ENCODE measurements at regions not wholly inside any gene's neighbourhood (a gene's known extent, or its start where the extent isn't known, plus 50 kb on each side); places are given as distances from the start of the nearest gene placed in this dataset.
"Not testable (repeated sequence)": the region's sequence is repeated elsewhere in the genome, so short reads cannot be mapped to it uniquely, and the experiment has no call there.

GRCh38 chr2:57229706-57230105 is 816.9 kb upstream of the VRK2 start:
- TF ChIP-seq CTCF, POLR2A (IDR thresholded peaks at IDR 0.05): not testable (repeated sequence)

All from esophagus squamous epithelium (tissue), 4 donors.